ENCODE measurements at regions not wholly inside any gene's neighbourhood (a gene's known extent, or its start where the extent isn't known, plus 50 kb on each side); places are given as distances from the start of the nearest gene placed in this dataset.
"Not testable (repeated sequence)": the region's sequence is repeated elsewhere in the genome, so short reads cannot be mapped to it uniquely, and the experiment has no call there.

GRCh38 chr4:18777190-18777930 lies 755.8 kb upstream of the LCORL start:
- DNase-seq = no peak

- no peak for DNase-seq
Observed at GRCh38 chr4:18767921-18768320, 746.4 kb upstream of the LCORL start.

- no peak for DNase-seq
Observed at GRCh38 chr4:18756671-18757070, 735.1 kb upstream of the LCORL start.

- no peak for DNase-seq
Observed at GRCh38 chr4:18754180-18754579, 732.6 kb upstream of the LCORL start.

GRCh38 chr4:18751083-18751482 lies 729.5 kb upstream of the LCORL start:
- DNase-seq = no peak

- DNase-seq = no peak
Observed at GRCh38 chr4:18749391-18749790, 727.8 kb upstream of the LCORL start.

GRCh38 chr4:18736551-18736950 lies 715.0 kb upstream of the LCORL start:
- DNase-seq = no peak

GRCh38 chr4:18735740-18736268 lies 714.2 kb upstream of the LCORL start:
- DNase-seq = no peak

GRCh38 chr4:18734405-18734804 lies 712.9 kb upstream of the LCORL start:
- no peak for DNase-seq

- peak; percentile 68 to 70 for DNase-seq
Observed at GRCh38 chr4:18733961-18734360, 712.4 kb upstream of the LCORL start.

- no peak for DNase-seq
Observed at GRCh38 chr4:18722748-18723191, 701.2 kb upstream of the LCORL start.

GRCh38 chr4:18698119-18698883 lies 676.7 kb upstream of the LCORL start:
- DNase-seq = no peak

GRCh38 chr4:18695733-18696527 lies 674.4 kb upstream of the LCORL start:
- DNase-seq = no peak

- DNase-seq = no peak
Observed at GRCh38 chr4:18691431-18692200, 670.1 kb upstream of the LCORL start.

- DNase-seq = no peak
Observed at GRCh38 chr4:18690291-18690955, 668.9 kb upstream of the LCORL start.

- peak; percentile 72 to 77 for DNase-seq
Observed at GRCh38 chr4:18689308-18690115, 668.0 kb upstream of the LCORL start.

- not testable (repeated sequence) for DNase-seq
Observed at GRCh38 chr4:18688351-18688750, 666.8 kb upstream of the LCORL start.

GRCh38 chr4:18686338-18687037 lies 664.9 kb upstream of the LCORL start:
- DNase-seq = no peak

- DNase-seq = no peak
Observed at GRCh38 chr4:18684932-18685331, 663.4 kb upstream of the LCORL start.

Measured in right lung (tissue), 2 donors.